Myocyte (in vitro differentiated cells): ENCODE measurements at regions not wholly inside any gene's neighbourhood (a gene's known extent, or its start where the extent isn't known, plus 50 kb on each side); places are given as distances from the start of the nearest gene placed in this dataset.
"Not testable (repeated sequence)": the region's sequence is repeated elsewhere in the genome, so short reads cannot be mapped to it uniquely, and the experiment has no call there.

Experiments
- DNase-seq: peaks from one replicate; pipeline ENCODE4 v3.0.0-alpha.2; 2012; ENCODE audit warnings: low read depth

- not testable (repeated sequence) for DNase-seq
Observed at GRCh38 chr20:54983394-54984103, 508.2 kb downstream of the DOK5 start.

GRCh38 chr20:54981175-54981574 is 505.8 kb downstream of the DOK5 start:
- DNase-seq, result no peak

GRCh38 chr20:54980103-54980960 is 504.9 kb downstream of the DOK5 start:
- DNase-seq, result no peak

GRCh38 chr20:54950304-54950703 is 474.9 kb downstream of the DOK5 start:
- DNase-seq, result no peak

GRCh38 chr20:54941666-54942065 is 466.3 kb downstream of the DOK5 start:
- no peak for DNase-seq

- DNase-seq, result no peak
Observed at GRCh38 chr20:54940522-54940921, 465.1 kb downstream of the DOK5 start.

GRCh38 chr20:54938707-54939106 is 463.3 kb downstream of the DOK5 start:
- no peak for DNase-seq

GRCh38 chr20:54933212-54933904 is 458.0 kb downstream of the DOK5 start:
- DNase-seq, result no peak

- DNase-seq, result no peak
Observed at GRCh38 chr20:54929191-54929590, 453.8 kb downstream of the DOK5 start.

- no peak for DNase-seq
Observed at GRCh38 chr20:54928564-54928963, 453.2 kb downstream of the DOK5 start.

- DNase-seq, result no peak
Observed at GRCh38 chr20:54922636-54923035, 447.2 kb downstream of the DOK5 start.

GRCh38 chr20:54922096-54922495 is 446.7 kb downstream of the DOK5 start:
- no peak for DNase-seq

- DNase-seq, result no peak
Observed at GRCh38 chr20:54920491-54920890, 445.1 kb downstream of the DOK5 start.

- not testable (repeated sequence) for DNase-seq
Observed at GRCh38 chr20:54918993-54919392, 443.6 kb downstream of the DOK5 start.

GRCh38 chr20:54914995-54915394 is 439.6 kb downstream of the DOK5 start:
- no peak for DNase-seq

- no peak for DNase-seq
Observed at GRCh38 chr20:54909702-54910101, 434.3 kb downstream of the DOK5 start.

GRCh38 chr20:54906134-54906533 is 430.7 kb downstream of the DOK5 start:
- not testable (repeated sequence) for DNase-seq

GRCh38 chr20:54897787-54898186 is 422.4 kb downstream of the DOK5 start:
- no peak for DNase-seq

GRCh38 chr20:54891907-54892306 is 416.5 kb downstream of the DOK5 start:
- DNase-seq, result no peak

- DNase-seq, result no peak
Observed at GRCh38 chr20:54879393-54879792, 404.0 kb downstream of the DOK5 start.

GRCh38 chr20:54875307-54875706 is 399.9 kb downstream of the DOK5 start:
- DNase-seq, result no peak

- no peak for DNase-seq
Observed at GRCh38 chr20:54874718-54875117, 399.3 kb downstream of the DOK5 start.
